HG02623 (cell line): ENCODE measurements at regions not wholly inside any gene's neighbourhood (a gene's known extent, or its start where the extent isn't known, plus 50 kb on each side); places are given as distances from the start of the nearest gene placed in this dataset.

ENCODE experiments used
- ATAC-seq: cut with Tn5 transposase; IDR thresholded peaks from one replicate; pipeline ENCODE4 v1.9.1; 2021; ENCODE audit warnings: moderate library complexity; ENCODE audit not compliant: unreplicated experiment

GRCh38 chr13:39159393-39159792 lies 121.1 kb downstream of the NHLRC3 start:
- no peak for ATAC-seq

DNA sequence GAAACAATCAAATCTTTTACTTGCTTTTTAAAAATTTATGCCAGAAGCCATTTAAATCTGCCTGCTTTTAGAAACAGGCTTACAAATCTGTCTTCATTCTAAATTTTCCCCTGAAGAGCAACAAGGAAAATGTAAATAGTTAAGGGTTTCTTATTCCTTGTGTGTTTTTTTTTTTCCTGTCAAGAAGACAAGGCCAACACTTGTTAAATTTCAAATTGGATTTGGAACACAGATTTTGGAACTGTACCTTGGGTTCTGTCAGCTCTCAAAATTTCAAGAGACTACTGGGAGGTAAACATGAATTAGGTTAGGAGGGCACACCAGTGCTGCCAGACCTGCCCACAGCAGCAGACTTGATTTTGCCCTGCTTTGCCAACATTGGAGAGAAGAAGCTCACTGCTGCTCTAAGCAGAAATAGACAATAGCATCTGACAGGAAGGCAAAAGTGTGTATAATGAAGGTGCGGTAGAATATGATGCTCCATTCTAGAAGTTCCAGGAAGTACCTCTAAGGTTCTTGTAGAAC lies 121.7 kb downstream of the NHLRC3 start:
- ATAC-seq: no peak

DNA sequence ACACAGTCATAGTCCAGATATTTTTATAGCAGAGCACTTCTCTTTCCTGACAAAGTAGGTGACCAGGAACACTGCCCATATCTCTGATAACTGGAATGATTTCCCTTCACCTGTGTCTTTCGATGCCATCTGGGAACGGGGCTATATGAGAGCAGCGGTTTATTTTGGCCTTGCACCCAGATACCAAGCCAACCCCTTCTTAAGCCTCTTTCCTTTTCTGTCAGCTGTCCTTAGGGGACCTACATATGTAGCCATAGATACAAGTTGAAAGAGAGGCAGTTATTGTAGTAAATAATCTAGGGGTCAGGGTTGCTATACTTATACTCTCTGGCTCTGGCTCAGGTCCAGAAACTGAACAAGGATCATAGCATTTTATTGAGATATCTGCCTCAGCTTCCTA lies 128.8 kb downstream of the NHLRC3 start:
- ATAC-seq: no peak

DNA sequence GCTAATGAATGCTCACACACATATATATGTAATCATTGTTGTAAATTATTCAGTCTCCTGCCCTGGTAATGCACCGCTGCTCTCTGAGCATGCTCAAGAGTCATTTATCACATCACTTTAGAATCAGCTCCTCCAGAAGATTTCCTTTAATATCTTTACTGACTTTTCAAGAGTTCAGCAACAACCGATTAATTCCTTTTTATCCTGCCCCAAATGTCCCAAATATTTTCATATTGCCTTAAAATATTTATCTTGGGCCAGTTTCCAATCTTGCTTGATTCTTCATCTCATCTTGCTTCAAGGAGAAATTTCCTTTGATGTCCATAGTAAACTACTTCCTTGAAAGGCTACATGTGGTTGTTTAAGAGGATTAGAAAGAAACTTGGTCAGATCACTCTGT lies 132.5 kb downstream of the NHLRC3 start:
- no peak for ATAC-seq

- no peak for ATAC-seq
Observed at GRCh38 chr13:39185326-39185725, 147.1 kb downstream of the NHLRC3 start.

- no peak for ATAC-seq
Observed at GRCh38 chr13:39186205-39186875, 148.1 kb downstream of the NHLRC3 start.

DNA sequence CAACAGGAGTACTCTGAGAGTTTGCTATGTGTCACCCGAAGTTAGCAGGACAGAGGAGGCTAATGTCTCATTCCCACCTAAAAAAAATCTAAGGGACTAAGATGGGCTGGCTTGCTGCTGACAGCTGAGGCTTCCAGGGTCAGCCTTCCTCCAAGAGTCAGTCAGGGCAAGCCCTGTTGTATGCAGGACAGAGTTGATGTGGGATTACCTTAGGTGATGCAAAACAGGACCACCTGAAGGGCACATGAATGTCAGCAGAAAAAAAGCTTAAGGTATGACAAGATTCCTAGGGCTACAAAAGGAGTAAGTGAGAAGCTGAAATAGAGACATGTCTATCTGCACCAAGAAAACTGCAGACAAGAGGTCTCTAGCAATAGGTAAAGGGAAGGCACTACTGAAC lies 151.5 kb downstream of the NHLRC3 start:
- ATAC-seq: no peak

GRCh38 chr13:39196965-39197646 lies 158.8 kb downstream of the NHLRC3 start:
- peak; percentile 78 for ATAC-seq

- ATAC-seq: peak; percentile 23
Observed at GRCh38 chr13:39197647-39198007, 159.4 kb downstream of the NHLRC3 start.

GRCh38 chr13:39200249-39200910 lies 162.1 kb downstream of the NHLRC3 start:
- ATAC-seq: no peak

- no peak for ATAC-seq
Observed at GRCh38 chr13:39201180-39201579, 162.9 kb downstream of the NHLRC3 start.

- no peak for ATAC-seq
Observed at GRCh38 chr13:39202746-39203145, 164.5 kb downstream of the NHLRC3 start.

GRCh38 chr13:39208636-39209035 lies 170.4 kb downstream of the NHLRC3 start:
- ATAC-seq: no peak

- no peak for ATAC-seq
Observed at GRCh38 chr13:39209731-39210531, 171.7 kb downstream of the NHLRC3 start.

DNA sequence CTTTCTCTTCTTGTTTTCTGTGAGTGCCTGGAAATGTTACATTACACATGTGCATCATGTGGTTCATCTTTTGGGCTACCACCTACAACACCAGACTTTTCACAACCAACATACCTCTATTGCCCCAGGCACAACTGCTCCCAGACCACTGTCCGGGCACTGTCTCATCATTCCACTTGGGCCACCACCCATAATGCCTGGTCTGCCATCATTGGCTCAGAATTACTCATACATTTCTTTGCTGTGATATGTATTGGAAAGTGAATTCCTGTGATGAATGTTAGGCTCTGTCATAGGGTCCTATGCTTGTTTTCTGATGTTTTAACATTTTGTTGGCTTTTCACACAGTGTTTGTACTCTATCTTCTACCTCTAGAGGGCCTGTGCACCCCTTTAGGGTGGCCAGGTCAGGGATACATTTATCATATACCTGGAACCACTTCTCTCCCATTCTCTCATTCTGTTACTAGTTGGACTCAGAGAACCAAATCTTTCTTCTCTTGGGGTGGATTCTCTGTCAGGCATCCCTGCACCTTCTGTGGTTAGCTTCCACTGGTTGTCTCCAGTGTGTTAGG lies 172.8 kb downstream of the NHLRC3 start:
- ATAC-seq: no peak

DNA sequence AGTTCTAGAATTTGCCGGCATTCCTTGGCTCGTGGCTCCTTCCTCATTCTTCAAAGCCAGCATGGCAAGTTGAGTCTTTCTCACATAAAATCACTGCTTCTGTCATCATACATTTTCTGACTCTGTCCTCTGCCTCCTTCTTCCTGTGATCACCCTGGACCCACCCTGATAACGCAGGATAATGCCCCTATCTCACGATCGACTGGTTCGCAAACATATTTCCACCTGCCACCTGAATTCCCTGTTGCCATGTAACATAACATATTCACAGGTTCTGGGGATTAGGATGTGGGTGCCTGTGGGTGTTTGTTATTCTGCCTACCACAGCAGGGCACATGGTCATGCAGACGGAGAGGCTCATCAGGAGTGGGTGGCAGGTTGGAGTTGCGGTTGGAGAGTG lies 177.7 kb downstream of the NHLRC3 start:
- ATAC-seq: no peak

DNA sequence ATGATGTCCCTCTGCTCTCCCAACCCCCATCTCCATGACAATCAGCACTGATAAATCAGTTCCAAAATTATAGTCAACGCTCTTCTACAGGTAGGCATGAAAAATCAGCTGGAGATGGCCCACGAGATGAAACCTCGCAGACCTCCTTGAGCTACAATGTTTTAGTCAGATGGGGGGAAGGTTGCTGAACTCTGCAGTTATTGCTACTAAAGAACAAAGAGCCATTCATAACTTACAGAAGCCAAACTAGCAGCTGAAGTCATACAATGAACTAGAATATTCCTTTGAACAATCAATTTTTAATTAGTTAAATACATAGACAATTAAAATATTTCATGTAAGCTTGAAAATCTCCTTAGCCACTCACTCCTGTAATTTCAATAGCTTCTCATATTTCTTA lies 179.2 kb downstream of the NHLRC3 start:
- ATAC-seq: no peak

GRCh38 chr13:39224671-39225240 lies 186.5 kb downstream of the NHLRC3 start:
- no peak for ATAC-seq

- ATAC-seq: no peak
Observed at GRCh38 chr13:39225860-39226259, 187.6 kb downstream of the NHLRC3 start.

- ATAC-seq: no peak
Observed at GRCh38 chr13:39226359-39226758, 188.1 kb downstream of the NHLRC3 start.
